ENCODE measurements at regions not wholly inside any gene's neighbourhood (a gene's known extent, or its start where the extent isn't known, plus 50 kb on each side); places are given as distances from the start of the nearest gene placed in this dataset.
"Not testable (repeated sequence)": the region's sequence is repeated elsewhere in the genome, so short reads cannot be mapped to it uniquely, and the experiment has no call there.

DNA sequence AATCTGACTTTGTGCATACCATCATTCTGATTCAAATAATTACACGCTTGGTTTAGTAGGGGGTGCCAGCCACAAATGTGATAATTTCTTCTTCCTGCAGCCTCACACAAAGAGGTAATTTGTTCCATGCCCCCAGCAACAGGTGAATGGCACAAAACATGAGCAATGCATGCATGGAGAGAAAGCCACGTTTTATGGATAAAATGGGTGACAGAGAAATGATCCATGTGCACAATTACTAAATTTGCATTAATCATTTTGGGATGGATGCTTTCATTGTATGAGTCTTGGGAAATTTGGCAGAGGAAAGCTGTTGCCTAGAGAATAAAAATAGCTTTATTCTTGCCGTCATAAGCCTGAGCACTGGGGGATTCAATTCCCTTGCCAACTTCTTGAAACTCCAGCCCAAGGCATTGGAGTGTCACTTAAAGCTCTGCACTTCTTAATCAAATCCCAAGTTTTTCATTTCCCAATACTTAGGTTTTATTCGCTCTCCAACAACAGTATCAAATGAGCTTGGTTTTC, 411.6 kb downstream of the GBE1 start:
- DNase-seq (ENCODE audit: extremely low read depth, low read depth), result no peak
- TF ChIP-seq, protein P1, sequence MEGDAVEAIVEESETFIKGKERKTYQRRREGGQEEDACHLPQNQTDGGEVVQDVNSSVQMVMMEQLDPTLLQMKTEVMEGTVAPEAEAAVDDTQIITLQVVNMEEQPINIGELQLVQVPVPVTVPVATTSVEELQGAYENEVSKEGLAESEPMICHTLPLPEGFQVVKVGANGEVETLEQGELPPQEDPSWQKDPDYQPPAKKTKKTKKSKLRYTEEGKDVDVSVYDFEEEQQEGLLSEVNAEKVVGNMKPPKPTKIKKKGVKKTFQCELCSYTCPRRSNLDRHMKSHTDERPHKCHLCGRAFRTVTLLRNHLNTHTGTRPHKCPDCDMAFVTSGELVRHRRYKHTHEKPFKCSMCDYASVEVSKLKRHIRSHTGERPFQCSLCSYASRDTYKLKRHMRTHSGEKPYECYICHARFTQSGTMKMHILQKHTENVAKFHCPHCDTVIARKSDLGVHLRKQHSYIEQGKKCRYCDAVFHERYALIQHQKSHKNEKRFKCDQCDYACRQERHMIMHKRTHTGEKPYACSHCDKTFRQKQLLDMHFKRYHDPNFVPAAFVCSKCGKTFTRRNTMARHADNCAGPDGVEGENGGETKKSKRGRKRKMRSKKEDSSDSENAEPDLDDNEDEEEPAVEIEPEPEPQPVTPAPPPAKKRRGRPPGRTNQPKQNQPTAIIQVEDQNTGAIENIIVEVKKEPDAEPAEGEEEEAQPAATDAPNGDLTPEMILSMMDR (IDR thresholded peaks at IDR 0.05; ENCODE audit: low read depth, low read length, missing control alignments), result no peak
- H3K4me3 ChIP-seq (replicated peaks; ENCODE audit: low read depth, low read length), result no peak overlapping the region

DNA sequence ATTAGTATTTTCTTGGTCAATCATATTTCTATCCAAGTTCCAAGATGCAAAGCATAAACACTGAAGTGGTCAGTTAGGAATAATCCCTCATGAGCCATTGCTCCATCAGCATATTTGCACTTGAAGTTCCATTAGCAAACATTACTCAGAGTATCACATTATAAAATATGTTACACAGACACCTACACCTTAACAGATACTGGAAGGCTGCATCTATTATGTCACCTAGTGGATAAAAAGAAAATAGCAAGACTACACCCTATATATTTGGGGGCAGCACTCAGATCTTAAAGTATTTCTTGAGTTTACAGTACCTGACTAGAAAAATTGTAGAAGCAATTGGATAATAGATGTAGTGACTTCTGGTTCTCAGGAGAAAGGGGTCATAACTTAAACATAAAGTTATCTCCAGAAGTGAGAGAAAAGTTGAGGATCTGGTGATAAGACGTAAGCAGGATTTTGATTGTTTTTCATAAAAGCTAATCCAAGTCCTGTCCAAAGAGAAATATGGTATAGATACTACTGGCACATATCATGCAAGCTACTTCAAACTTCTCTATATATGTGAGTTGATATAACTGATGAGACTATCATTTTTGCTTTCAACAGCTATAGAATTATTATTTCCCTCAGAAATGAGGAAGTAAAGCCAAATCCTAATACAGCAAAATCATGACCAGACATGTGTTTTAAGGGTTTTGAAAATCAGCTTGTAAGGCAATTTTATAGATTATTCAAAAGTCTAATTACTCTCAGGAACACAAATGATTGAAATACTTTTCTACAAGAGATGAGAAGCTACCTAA, 422.2 kb downstream of the GBE1 start:
- DNase-seq (ENCODE audit: extremely low read depth, low read depth), result no peak
- H3K4me3 ChIP-seq (replicated peaks; ENCODE audit: low read depth, low read length), result no peak overlapping the region
- TF ChIP-seq, protein P1 (IDR thresholded peaks at IDR 0.05; ENCODE audit: low read depth, low read length, missing control alignments), result peak; percentile 30

DNA sequence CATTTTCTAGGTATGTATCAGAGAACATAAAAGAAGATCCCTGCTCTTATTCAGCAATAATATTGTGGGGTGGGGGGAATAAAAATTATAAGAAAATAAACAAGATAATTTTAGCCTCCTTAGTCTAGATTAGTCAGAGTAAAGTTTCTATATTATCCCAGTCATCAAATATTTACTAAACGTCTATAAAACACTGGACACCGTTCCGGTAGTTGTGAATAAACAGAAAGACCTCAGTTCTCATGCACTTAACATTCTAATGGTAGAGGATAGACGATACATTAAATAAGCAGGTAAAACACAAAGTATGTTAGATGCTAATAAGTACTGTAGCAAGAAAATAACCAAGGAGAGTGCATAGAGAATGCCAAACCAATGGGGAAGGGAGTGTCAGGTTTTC, 425.0 kb downstream of the GBE1 start:
- no peak for DNase-seq (ENCODE audit: extremely low read depth, low read depth)
- TF ChIP-seq, protein P1 (IDR thresholded peaks at IDR 0.05; ENCODE audit: low read depth, low read length, missing control alignments), result no peak
- no peak overlapping the region for H3K4me3 ChIP-seq (replicated peaks; ENCODE audit: low read depth, low read length)

GRCh38 chr3:81329835-81330234, 431.6 kb downstream of the GBE1 start:
- DNase-seq (ENCODE audit: extremely low read depth, low read depth), result not testable (repeated sequence)

DNA sequence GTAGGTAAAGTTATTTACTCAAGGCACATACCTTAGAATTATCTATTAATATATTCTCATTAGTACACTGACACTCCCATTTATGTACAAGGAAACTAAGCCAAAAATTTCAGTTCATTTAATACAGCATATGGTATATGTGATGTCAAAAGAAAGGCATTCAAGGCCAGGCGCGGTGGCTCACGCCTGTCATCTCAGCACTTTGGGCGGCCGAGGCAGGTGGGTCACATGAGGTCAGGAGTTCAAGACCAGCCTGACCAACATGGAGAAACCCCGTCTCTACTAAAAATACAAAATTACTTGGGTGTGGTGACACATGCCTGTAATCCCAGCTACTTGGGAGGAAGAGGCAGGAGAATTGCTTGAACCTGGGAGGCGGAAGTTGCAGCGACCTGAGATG, 435.2 kb downstream of the GBE1 start:
- TF ChIP-seq, protein P1 (IDR thresholded peaks at IDR 0.05; ENCODE audit: low read depth, low read length, missing control alignments), result no peak
- DNase-seq (ENCODE audit: extremely low read depth, low read depth), result no peak
- H3K4me3 ChIP-seq (replicated peaks; ENCODE audit: low read depth, low read length), result no peak overlapping the region

More at GRCh38 chr3:81329835-81330234, 431.6 kb downstream of the GBE1 start:
- H3K4me3 ChIP-seq (replicated peaks; ENCODE audit: low read depth, low read length), result not testable (repeated sequence)

GRCh38 chr3:81320862-81321261, 440.6 kb downstream of the GBE1 start:
- DNase-seq (ENCODE audit: extremely low read depth, low read depth), result no peak
- TF ChIP-seq, protein P1 (IDR thresholded peaks at IDR 0.05; ENCODE audit: low read depth, low read length, missing control alignments), result no peak
- no peak overlapping the region for H3K4me3 ChIP-seq (replicated peaks; ENCODE audit: low read depth, low read length)

GRCh38 chr3:81315030-81315429, 446.4 kb downstream of the GBE1 start:
- TF ChIP-seq, protein P1 (IDR thresholded peaks at IDR 0.05; ENCODE audit: low read depth, low read length, missing control alignments), result no peak
- H3K4me3 ChIP-seq (replicated peaks; ENCODE audit: low read depth, low read length), result no peak overlapping the region
- DNase-seq (ENCODE audit: extremely low read depth, low read depth), result no peak
